ENCODE measurements at regions not wholly inside any gene's neighbourhood (a gene's known extent, or its start where the extent isn't known, plus 50 kb on each side); places are given as distances from the start of the nearest gene placed in this dataset.

- no peak for TF ChIP-seq CTCF (IDR thresholded peaks at IDR 0.05; ENCODE audit: extremely low read depth in 1 of 2, insufficient read depth in 1 of 2, low read depth in 1 of 2, low read length in 2 of 2)
- no peak for TF ChIP-seq JUN (IDR thresholded peaks at IDR 0.05; ENCODE audit: borderline replicate concordance, insufficient read depth, insufficient read length, low read depth)
- TF ChIP-seq GATA2 (IDR thresholded peaks at IDR 0.05; ENCODE audit: insufficient read depth, insufficient read length, low read depth, low read length), result no peak
- no peaks in the 10 kb centered on the region for H4K20me1 ChIP-seq (replicated peaks; ENCODE audit: control insufficient read depth, extremely low read depth, insufficient read depth, low read length)
- H3K9me3 ChIP-seq (replicated peaks; ENCODE audit: control insufficient read depth, insufficient read depth, low read length), result peaks cover 3% of the 10 kb centered on the region
- no TSS peak for BruUV-seq (replicated peaks)
- no peak overlapping the region for H3K9ac ChIP-seq (replicated peaks; ENCODE audit: extremely low read depth, insufficient read depth, low read length)
- DNase-seq (ENCODE audit: low read depth, low spot score) (no peak), FAIRE-seq (no peak)
- no peaks in the 10 kb centered on the region for H3K36me3 ChIP-seq (ENCODE audit: control insufficient read depth in 2 of 2, extremely low read depth in 1 of 2, insufficient read depth in 2 of 2, low read length in 2 of 2)
- ChIA-PET POLR2A (no interaction called here), CTCF (no interaction called here)
- intact Hi-C loops (cut with micrococcal nuclease), result no loop called here
- dilution Hi-C loops (cut with MboI; ENCODE audit: extremely low pct_ligation_motif_present, low sequenced_read_pairs), result no loop called here
- H3K4me2 ChIP-seq (ENCODE audit: insufficient read depth, low read length), result no peak overlapping the region
- H3K4me1 ChIP-seq (ENCODE audit: control insufficient read depth, extremely low read depth, insufficient read depth, low read length), result no peaks in the 10 kb centered on the region
- no peak overlapping the region for H2AFZ ChIP-seq (ENCODE audit: low read depth, low read length)
- H3K27ac ChIP-seq (ENCODE audit: insufficient read depth, low read depth, low read length), result no peak overlapping the region
- no peaks in the 10 kb centered on the region for H3K27me3 ChIP-seq (ENCODE audit: control insufficient read depth in 2 of 2, insufficient read depth in 2 of 2, low read length in 2 of 2)
- no peaks in the 10 kb centered on the region for H3K9me1 ChIP-seq (replicated peaks; ENCODE audit: control insufficient read depth, extremely low read depth, insufficient read depth, low read length)
- no peak overlapping the region for H3K4me3 ChIP-seq (replicated peaks in 1 of 3; ENCODE audit: insufficient read depth in 1 of 3, low read depth in 1 of 3, low read length in 3 of 3)
- H3K79me2 ChIP-seq (ENCODE audit: control insufficient read depth, insufficient read depth, low read length), result no peaks in the 10 kb centered on the region
Observed at GRCh38 chr16:6016530-6017184, 919.1 kb upstream of the EEF2KMT start.

- H3K9me1 ChIP-seq (replicated peaks; ENCODE audit: control insufficient read depth, extremely low read depth, insufficient read depth, low read length), result no peaks in the 10 kb centered on the region
- no peaks in the 10 kb centered on the region for H3K36me3 ChIP-seq (ENCODE audit: control insufficient read depth in 2 of 2, extremely low read depth in 1 of 2, insufficient read depth in 2 of 2, low read length in 2 of 2)
- H3K9me3 ChIP-seq (replicated peaks; ENCODE audit: control insufficient read depth, insufficient read depth, low read length), result peaks cover 5% of the 10 kb centered on the region
- intact Hi-C loops (cut with micrococcal nuclease) (no loop called here), dilution Hi-C loops (cut with MboI; ENCODE audit: extremely low pct_ligation_motif_present, low sequenced_read_pairs) (no loop called here)
- no peaks in the 10 kb centered on the region for H3K4me1 ChIP-seq (ENCODE audit: control insufficient read depth, extremely low read depth, insufficient read depth, low read length)
- CTCF ChIA-PET, result no interaction called here
- H3K27ac ChIP-seq (ENCODE audit: insufficient read depth, low read depth, low read length), result no peak overlapping the region
- H3K9ac ChIP-seq (replicated peaks; ENCODE audit: extremely low read depth, insufficient read depth, low read length), result no peak overlapping the region
- DNase-seq (ENCODE audit: low read depth, low spot score), result no peak
- H3K27me3 ChIP-seq (ENCODE audit: control insufficient read depth in 2 of 2, insufficient read depth in 2 of 2, low read length in 2 of 2), result no peaks in the 10 kb centered on the region
- no peak for FAIRE-seq
- POLR2A ChIA-PET, result no interaction called here
- no peak for TF ChIP-seq POLR2A (IDR thresholded peaks at IDR 0.05; ENCODE audit: low read depth, low read length)
- TF ChIP-seq CTCF (IDR thresholded peaks at IDR 0.05; ENCODE audit: extremely low read depth in 1 of 2, insufficient read depth in 1 of 2, low read depth in 1 of 2, low read length in 2 of 2), result no peak
- TF ChIP-seq MAX (IDR thresholded peaks at IDR 0.05; ENCODE audit: insufficient read depth, insufficient read length), result no peak
- no peak for TF ChIP-seq EZH2 (IDR thresholded peaks at IDR 0.05; ENCODE audit: borderline replicate concordance, low read depth, low read length, severe bottlenecking)
- TF ChIP-seq GATA2 (IDR thresholded peaks at IDR 0.05; ENCODE audit: insufficient read depth, insufficient read length, low read depth, low read length), result no peak
- no peak for TF ChIP-seq FOS (IDR thresholded peaks at IDR 0.05; ENCODE audit: borderline replicate concordance, insufficient read depth, low read length)
- TF ChIP-seq POLR2AphosphoS5 (IDR thresholded peaks at IDR 0.05; ENCODE audit: insufficient read depth, low read depth, low read length), result no peak
- TF ChIP-seq JUN (IDR thresholded peaks at IDR 0.05; ENCODE audit: borderline replicate concordance, insufficient read depth, insufficient read length, low read depth), result no peak
- no peak for TF ChIP-seq MYC (IDR thresholded peaks at IDR 0.05; ENCODE audit: low read depth, low read length)
- H3K4me2 ChIP-seq (ENCODE audit: insufficient read depth, low read length), result no peak overlapping the region
- BruUV-seq (replicated peaks), result no TSS peak
- no peaks in the 10 kb centered on the region for H4K20me1 ChIP-seq (replicated peaks; ENCODE audit: control insufficient read depth, extremely low read depth, insufficient read depth, low read length)
- H3K4me3 ChIP-seq (replicated peaks in 1 of 3; ENCODE audit: insufficient read depth in 1 of 3, low read depth in 1 of 3, low read length in 3 of 3), result no peak overlapping the region
- H3K79me2 ChIP-seq (ENCODE audit: control insufficient read depth, insufficient read depth, low read length), result no peaks in the 10 kb centered on the region
- H2AFZ ChIP-seq (ENCODE audit: low read depth, low read length), result no peak overlapping the region
Observed at GRCh38 chr16:6012716-6013115, 915.1 kb upstream of the EEF2KMT start.
